NB4 (cell line): ENCODE measurements at regions not wholly inside any gene's neighbourhood (a gene's known extent, or its start where the extent isn't known, plus 50 kb on each side); places are given as distances from the start of the nearest gene placed in this dataset.

Source experiments
- POLR2A ChIP-seq: IDR thresholded peaks from 2 replicates; pipeline ENCODE4 v1.6.1; 2011; ENCODE audit warnings: mild to moderate bottlenecking; ENCODE audit not compliant: insufficient read length; ENCODE audit errors: extremely low read depth
- TF ChIP-seq, protein P1 (sequence below): IDR thresholded peaks from one replicate; pipeline ENCODE4 v1.5.1; 2012; ENCODE audit warnings: low read depth, low read length
- TF ChIP-seq, protein P2 (sequence below): IDR thresholded peaks from 2 replicates; pipeline ENCODE4 v1.6.1; 2011; ENCODE audit warnings: low read depth, low read length

DNA sequence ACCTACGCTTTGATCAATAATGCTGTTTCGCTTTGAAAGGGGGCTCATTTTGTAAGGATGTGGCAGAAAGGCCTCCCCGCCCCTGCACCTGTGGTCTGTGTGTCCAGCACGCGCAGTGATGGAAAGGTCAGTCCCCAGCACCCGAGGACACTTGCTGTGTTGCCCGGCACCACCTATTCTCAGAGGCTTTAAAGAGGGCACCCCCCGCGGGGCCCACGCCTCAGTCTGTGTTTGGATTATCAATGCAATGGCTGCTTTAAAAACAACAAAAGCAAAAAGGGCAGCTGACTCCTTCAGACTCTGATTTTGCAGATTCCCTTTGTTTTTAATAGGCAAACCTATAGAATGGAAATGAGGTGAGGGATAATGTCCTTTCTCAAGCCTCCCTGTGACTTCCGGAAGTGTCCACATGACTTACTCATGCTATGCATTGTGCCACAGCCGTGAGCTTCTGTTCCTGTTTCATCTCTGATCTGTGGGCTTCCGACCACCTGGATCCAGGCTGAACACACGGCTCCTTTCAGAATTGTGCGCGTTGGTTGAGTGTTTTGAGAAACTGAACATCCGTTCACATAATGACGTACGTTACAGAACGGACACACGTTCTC, 416.2 kb downstream of the IRX2 start:
- TF ChIP-seq, protein P1, sequence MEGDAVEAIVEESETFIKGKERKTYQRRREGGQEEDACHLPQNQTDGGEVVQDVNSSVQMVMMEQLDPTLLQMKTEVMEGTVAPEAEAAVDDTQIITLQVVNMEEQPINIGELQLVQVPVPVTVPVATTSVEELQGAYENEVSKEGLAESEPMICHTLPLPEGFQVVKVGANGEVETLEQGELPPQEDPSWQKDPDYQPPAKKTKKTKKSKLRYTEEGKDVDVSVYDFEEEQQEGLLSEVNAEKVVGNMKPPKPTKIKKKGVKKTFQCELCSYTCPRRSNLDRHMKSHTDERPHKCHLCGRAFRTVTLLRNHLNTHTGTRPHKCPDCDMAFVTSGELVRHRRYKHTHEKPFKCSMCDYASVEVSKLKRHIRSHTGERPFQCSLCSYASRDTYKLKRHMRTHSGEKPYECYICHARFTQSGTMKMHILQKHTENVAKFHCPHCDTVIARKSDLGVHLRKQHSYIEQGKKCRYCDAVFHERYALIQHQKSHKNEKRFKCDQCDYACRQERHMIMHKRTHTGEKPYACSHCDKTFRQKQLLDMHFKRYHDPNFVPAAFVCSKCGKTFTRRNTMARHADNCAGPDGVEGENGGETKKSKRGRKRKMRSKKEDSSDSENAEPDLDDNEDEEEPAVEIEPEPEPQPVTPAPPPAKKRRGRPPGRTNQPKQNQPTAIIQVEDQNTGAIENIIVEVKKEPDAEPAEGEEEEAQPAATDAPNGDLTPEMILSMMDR = no peak
- no peak for TF ChIP-seq POLR2A
- TF ChIP-seq, protein P2, sequence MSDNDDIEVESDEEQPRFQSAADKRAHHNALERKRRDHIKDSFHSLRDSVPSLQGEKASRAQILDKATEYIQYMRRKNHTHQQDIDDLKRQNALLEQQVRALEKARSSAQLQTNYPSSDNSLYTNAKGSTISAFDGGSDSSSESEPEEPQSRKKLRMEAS = no peak
